ENCODE measurements at regions not wholly inside any gene's neighbourhood (a gene's known extent, or its start where the extent isn't known, plus 50 kb on each side); places are given as distances from the start of the nearest gene placed in this dataset.
"Not testable (repeated sequence)": the region's sequence is repeated elsewhere in the genome, so short reads cannot be mapped to it uniquely, and the experiment has no call there.

DNA sequence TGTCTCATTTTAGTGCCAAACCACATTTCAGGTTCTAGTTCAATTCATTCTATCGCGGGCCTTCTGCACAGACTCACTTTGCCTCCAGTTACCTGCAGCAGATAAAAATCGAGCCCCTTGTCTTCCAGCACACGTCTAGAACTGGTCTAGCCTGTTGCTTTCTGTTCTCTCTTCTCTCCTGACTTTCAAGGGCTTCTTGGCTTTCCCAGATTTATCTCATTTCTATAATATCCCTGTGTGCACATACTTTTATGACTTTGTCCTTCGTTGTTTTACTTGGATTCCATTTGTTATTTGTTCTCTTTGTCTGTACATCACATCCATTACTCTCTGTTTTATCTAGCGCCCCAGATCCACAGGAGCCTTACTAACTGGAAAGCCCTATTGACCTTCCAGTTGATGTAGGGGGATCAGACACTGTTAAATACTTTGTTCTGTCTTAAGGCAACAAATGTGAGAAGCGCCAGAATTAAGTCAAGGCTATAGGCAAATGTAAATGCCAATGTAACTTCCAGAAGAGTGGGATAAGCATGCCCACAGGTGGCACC lies 284.5 kb upstream of the ADGRL4 start:
- no peak for DNase-seq

DNA sequence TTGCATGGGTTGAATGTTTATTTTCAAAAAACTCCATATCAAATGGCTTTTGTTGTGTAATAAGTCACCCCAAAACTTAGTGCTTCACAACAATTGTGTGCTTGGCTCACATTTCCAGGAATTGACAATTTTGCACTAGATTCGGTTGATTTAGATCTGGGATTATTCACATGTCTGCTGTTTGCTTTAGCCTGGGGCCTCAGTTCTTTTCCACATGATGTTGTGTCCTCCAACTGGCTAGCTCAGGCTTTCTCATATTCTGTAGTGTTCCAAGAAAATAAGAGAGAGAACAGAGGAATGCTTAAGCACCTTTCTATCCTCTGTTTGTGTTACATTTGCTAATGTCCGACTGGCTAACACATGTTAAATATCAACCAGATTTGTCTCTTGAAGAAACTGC lies 281.5 kb upstream of the ADGRL4 start:
- no peak for DNase-seq

DNA sequence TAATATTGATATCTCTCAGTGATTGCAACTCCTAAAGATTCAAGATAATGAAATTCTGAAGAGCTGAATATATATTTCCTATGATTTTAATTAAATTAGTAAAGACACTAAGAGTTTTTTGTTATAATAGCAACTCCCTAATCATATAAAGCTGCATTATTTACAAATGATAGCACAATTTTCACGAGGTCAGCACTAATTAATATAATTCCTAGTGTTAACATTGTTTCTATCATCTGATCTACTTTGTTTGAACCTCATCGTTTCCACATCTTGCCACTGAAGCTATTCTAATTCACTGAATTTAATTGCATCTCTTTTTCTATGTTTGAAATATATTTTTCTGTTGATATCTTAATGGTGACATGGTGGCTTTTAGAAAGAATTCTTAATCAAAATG lies 279.1 kb upstream of the ADGRL4 start:
- DNase-seq = no peak

DNA sequence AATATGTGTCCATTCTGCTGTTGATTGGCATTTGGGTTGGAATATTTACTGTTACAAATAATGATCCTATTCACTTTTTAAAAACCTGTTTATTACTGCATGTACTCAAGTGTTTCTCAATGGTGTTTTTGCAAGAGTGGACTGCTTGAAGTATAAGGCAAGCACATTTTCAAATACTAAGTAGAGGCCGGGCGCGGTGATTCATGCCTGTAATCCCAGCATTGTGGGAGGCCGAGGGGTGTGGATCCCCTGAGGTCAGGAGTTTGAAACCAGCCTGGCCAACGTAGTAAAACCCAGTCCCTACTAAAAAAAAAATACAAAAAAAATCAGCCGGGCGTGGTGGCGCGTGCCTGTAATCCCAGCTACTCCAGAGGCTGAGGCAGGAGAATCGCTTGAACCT lies 276.9 kb upstream of the ADGRL4 start:
- DNase-seq = no peak

DNA sequence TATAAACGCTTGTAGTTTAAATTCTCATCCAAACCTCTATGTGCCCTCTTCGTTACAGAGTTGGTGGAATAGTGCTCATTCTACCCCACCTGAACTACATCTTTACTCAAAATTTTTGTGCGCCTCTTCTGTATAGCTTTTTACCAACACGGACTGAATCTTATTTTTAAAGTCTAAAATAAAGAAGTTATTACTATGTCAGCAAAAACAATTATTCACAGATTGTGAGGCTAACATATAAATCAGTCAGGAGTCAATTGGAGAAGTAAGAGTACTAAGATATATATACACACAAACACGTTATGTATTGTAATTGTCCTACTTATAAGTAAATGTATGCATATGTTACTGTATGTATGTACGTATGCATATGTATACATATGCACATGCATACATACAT lies 274.9 kb upstream of the ADGRL4 start:
- DNase-seq = no peak

DNA sequence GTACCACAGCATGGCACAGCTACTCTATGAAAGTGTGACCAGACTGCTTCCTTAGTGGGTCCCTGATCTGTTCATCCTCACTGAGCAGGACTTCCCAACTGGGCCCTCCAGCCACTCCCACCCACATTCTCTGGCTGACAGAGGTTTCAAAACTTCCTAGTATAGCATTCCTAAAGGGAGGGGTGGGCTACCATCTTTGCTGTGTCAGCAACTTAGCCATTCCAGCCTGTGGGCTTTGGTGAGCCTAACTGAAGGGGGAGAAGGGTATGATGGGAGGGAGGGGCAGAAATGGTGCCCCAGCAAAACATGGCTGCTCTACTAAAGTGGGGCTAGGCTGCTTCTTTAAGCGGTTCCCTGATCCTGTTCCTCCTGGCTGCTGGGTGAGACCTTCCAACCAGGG lies 265.2 kb upstream of the ADGRL4 start:
- no peak for DNase-seq

DNA sequence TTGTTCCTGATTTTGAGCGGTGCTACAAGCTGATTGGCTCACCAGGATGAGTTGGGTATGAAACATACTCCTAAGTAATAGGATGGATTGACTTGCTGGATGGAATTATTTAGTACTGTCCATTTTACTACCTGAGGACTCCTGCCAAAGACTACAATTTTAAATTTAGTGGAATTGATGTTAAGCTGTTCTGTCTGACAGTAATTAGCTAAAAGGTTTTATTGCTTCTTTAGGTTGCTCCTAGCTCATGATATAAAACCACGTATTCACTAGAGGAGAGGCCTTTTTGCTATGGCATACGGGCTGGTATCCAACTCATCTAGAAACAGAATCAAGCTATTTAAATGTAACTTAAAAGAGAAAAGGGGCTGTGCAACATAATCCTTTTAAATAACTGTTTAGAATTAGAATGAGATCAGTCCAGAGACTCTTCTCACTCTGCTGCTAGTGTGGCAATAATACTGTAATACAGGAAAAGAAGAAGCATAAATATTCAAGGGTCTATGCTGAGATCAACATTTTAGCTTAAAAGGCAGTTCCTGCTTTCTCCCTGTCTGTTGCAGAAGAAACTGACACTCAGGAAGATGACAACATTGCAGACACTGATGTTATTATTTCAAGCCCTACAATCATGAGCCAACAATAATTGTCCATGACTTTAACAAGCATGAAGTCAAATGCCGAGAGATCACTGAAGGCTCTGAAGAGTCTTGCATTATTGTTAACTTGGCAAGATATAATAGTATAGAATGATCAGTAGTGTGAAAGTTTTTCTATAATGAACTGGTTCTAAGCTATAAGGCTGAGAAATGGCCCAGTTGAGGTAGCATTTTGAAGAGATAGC lies 258.7 kb upstream of the ADGRL4 start:
- DNase-seq = no peak

DNA sequence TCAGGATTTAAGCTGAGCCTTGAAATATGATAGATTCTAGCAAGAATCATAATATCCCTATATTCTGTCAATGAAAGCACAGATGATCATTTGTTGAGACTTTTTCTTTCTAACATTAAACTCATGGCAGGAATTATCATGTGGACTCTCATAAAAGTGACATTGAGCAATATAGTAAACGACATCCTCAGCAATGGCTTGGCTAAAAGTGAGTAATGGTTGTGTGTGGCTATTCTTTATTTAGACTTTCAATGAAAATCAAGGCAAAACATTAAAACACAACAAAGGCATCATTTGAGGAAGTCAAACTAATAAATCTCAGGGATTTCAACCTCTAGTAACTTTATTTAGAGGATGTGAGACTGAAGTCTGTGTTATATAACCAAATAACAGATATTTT lies 257.8 kb upstream of the ADGRL4 start:
- DNase-seq = no peak

DNA sequence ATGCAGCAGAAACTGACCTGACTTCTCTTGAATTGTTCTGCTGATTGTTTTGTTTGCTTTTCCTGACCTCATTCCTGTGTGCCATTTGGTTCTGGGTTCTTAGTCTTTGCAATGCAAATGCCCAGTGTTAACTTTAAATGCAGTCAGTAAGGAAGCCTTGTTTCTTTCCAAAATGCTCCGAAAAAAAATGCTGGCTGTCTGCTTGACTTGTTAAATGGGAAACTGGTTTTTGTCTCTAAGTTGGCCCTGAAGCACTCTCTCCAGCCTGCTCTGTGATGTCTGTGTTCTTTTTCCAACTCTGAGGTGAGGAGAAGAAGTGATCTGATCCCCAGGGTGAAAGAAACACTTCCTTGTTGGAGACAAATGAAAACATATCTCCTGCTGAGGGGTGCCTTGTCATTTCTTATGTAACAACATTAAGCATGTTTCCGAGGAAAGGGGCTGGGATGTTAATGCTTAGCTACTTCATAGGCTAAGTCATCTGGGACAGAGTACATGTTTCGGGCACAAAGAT lies 256.3 kb upstream of the ADGRL4 start:
- DNase-seq = no peak

DNA sequence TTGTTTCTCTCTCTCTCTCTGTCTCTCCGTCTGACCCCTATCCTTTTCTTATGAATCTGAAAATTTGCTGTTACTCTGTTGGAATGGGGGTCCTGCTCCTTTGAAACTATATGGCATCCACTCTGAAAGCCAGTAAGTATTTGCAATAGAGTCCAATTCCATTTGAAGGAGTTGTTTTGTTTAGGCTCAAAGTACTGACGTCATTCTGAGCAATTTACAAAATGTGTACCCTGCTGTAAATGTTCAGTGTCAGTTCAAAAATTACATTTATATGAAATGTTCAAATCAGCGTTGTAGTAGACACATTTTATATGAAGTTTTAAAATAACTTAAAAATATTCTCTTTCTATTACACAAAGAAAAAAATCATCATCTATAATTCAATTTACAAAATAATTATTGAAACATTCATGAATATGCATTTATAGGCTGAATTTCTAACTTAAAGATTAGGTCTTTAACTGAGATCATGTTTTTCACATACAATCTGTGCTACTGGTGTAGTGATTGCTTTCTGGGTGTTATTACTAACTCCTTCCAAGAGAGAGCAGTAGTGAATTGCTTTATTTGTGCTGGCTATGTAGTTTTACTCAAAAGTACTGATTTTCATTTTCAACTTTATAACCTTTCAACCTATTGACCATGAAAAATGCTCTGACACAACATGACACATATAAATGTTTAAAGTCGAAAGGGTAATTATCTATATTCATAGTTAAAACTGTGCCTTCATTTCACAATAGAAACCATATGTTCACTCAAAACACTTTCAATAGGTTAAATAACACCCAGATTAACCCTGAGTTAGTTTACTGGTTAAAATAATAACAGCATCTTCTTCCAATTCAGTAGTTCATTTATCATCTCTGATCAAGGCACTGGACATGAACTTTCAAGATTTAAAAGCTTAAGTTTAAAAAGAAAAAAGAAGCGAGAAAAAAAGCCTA lies 253.1 kb upstream of the ADGRL4 start:
- no peak for DNase-seq

DNA sequence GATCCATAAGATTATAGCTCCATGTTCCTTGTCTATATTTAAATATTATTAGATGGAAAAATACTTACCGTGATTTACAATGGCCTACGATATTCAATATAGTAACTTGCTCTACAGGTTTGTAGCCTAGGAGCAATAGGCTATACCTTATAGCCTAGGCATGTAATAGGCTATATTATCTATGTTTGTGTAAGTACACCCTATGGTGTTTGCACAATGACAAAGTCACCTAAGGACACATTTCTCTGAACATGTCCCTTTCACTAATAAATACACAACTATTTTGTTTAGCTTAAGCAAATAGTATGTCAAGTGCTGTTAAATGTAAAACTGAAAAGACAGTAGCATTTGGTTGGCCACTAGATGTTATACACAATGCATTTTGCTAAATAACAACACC lies 248.9 kb upstream of the ADGRL4 start:
- DNase-seq = no peak

DNA sequence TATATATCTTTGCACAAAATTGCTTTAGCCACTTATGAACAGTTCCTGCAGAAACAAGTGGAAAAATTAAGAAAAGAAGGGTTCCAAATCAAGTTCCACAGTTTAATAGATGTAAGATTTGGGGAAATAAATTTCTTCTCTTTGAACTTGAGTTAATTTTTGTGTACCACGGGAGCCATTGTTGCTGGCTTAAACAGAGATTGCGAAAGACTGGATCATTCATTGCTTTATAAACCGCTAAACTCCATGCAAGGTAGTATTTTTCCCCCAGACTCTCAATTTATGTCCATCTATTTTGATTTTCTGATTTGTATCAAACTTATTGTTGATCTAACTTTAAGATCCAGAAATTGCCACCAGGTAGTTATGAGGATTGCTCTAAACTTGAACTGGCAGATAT lies 246.1 kb upstream of the ADGRL4 start:
- DNase-seq = no peak

DNA sequence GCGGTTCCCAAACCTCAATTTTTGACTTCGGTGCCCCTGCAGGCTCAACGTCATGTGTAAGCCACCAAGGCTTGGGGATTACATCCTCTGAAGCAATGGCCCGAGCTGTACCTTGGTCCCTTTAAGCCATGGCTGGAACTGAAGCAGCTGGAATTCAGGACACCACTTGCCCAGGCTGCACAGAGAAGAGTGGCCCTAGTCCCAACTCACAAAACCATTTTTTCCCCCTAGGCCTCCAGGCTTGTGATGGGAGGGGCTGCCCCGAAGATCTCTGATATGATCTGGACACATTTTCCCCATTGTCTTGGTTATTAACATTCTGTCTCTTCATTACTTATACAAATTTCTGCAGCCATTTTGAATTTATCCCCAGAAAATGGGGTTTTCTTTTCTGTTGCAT lies 233.3 kb upstream of the ADGRL4 start:
- no peak for DNase-seq

DNA sequence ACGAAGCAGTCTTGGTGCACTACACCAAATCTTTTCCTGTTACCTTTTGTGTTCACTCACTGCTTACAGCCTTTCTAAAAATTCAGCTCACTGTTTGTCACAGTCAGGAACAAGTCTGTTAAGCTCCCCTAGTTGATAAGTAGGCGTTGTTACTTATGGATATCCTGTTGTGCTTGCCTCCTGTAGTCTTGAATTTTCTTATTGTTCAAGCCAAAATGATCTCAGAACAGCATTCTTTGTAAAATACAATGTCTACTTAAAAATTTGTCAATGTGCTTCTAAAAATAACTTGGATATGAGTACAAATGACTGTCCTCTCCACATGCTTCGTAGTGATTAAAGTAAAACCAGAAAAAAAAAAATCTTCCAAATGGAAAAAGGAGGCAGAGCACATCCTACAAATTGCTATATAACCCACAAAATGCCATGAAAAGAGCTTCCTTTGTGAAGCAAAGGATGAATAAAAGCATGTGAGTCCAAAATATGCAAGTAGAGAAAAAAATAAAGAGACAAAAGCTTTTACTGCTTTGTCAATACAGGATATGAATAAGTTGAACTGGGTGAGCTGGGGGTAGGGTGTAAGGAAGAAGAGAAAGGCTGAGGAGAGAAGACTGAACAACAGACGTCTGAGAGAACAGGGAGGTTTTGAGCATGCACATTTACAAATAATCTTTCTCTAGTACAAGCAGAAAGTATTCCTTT lies 228.9 kb upstream of the ADGRL4 start:
- no peak for DNase-seq

DNA sequence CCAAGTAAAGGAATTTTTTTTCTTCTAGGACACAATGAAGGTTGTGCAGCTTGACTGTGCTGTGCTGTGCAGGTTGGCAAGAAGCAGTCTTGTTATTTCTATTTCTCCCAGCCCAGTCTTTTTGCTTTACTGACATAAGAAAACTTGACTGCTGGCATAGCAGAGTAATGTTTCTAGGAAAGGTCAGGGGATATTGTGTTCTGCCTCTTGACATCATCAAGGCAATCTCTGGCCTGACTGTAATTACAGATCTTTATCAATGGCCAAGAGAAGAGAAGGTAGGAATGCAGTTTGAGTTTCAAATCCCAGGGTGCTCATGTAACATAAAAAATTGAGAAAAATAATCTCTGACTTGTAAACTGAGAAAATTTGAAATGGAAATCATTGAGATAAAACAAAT lies 226.3 kb upstream of the ADGRL4 start:
- no peak for DNase-seq

DNA sequence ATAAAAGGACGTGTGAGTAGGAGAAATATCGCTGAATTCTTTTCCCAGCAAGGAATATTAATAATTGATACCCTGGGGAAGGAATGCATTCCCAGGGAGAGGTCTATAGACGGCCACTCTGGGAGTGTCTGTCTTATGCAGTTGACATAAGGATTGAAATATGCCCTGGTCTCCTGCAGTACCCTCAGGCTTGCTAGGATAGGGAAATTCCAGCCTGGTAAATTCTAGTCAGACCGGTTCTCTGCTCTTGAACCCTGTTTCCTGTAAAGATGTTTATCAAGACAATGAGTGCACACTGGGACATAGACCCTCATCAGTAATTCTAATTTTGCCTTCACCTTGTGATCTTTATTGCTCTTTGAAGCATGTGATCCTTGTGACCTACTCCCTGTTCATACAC lies 224.2 kb upstream of the ADGRL4 start:
- DNase-seq = not testable (repeated sequence)

DNA sequence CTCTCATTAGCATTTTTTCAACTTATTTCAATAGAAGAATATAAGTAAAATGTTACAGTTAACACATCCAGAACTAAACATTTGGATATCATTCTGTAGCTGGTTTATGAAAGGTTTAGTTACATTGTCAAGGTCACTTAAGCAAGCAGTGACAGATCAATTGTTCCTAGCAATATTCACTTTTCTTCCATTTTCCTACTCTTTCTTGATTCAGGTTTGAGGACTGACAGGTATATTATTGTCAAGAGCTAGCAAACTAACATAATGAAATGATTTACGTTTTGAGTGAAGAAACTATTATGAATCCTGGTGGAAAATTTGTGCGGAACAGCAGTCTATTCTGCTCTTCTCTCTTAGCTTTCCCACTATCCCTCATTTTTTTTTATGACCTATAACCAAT lies 220.4 kb upstream of the ADGRL4 start:
- DNase-seq = no peak

DNA sequence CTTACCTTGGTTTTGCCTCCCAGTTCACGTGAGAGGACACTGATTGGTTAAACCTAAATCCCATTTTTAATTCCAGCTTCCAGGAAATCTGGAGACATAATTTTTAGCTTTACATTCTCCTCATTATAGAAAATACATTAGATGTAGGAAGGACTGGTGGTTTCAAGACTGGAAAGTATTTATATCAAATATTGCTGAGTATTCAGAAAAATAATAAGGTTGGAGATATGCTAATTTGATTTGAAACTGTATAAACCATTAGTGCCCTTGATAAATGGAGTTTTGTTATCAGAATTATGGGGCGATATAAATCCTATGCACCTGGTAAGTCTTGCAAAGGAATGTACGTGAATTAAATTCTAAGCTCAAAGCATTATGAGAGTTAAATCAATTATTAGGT lies 218.0 kb upstream of the ADGRL4 start:
- no peak for DNase-seq

DNA sequence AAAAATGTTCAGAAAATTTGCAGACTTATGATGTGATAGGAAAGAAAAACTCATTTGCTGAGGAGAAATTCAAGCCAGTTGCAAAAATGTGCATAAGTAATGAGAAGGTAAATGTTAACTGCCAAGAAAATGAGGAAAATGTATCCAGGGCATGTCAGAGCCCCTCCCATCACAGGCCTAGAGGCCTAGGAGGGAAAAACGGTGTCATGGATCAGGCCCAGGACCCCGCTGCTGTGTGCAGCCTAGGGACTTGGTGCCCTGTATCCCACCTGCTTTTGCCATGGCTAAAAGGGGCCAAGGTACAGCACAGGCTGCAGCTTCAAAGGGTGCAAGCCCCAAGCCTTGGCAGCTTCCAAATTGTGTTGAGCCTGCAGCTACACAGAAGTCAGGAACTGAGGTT lies 214.0 kb upstream of the ADGRL4 start:
- DNase-seq = no peak

DNA sequence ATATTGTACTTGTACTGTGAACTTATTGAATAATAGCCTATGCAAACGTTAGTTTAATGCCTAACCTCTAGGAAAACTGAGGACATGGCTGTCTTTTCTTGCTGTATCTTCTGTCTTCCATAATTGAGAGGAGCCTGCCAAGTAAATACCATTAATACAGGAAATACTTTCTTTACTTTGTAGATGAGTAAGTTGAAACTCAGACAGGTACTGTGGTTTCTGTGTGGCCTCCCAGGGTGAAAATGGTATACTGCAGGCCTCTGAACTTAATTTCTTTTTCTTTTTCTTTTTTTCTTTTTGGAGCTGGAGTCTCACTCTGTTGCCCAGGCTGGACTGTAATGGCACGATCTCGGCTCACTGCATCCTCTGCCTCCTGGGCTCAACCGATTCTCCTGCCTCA lies 208.8 kb upstream of the ADGRL4 start:
- no peak for DNase-seq

DNA sequence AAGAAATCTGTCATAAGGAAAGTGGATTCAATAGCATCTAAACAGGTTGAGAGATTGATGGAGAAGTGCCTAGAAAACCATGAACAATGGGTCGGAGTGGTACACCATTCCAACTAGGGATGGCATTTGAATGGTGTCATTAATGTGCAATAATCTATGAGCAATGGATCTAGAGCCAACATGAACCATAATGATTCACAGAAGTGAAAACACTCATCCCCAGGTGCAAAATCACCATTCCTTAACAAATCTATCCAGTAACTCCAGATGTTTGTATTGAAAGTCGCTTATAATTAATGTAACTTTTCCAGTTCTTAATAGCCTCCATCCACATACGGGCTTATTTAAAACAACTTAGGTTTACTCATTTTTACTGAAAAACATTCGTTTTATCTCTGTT lies 201.3 kb upstream of the ADGRL4 start:
- no peak for DNase-seq

DNA sequence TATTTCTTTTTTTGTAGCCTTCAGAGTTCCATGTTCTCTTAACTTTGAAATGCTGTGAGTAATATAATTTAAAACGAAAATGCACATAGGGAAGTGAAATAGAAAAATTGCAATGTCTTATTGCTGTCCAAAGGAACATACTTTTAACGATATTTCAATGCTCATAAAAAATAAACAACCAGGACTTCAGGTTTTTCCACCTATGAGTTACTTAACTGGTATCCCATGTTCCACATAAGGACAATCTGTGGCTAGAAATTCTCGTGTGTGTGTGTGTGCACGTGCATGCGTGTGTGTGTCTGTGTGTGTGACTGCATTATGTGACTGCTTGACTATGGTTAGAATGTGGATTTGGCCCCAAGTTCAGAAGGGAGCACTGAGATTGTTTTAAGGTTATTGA lies 200.8 kb upstream of the ADGRL4 start:
- no peak for DNase-seq

Data from 8988T (cell line).